ENCODE measurements at regions not wholly inside any gene's neighbourhood (a gene's known extent, or its start where the extent isn't known, plus 50 kb on each side); places are given as distances from the start of the nearest gene placed in this dataset.

DNA sequence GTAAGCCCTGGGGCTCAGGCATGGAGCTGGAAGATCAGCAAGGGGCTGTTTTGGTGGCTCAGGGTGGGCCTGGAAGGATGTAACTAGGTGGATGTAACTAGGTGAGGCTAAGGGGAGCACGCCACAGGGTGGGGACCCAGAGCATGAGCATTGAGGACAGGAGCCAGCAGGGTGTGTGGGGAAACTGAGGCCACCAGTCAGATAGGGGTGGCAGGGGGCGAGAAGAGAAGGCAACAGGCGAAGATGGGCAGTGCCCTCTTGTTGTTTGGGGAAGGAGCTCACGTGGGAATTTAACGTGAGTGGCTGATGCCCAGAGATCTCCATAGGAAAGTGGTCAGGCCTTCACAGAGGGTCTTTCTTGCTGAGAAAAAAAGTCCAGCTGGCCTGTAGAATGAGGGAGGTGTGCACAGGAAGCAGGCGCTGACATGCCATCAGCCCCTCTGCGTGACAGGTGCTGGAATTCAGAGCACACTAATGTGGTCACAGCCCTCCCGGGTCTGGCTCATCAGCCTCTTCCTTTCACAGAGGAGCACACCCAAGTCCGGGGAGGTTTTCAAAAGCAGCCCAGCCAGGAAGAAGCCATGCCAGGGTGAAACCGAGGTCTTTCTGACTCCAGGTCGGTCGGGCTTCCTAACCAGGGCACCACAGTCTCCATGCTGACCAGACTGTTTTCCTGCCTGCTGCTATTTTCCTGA, 54.6 kb upstream of the PAX6 start:
- no peak for DNase-seq (ENCODE audit: low read depth in 2 of 3, low spot score in 2 of 3)

DNA sequence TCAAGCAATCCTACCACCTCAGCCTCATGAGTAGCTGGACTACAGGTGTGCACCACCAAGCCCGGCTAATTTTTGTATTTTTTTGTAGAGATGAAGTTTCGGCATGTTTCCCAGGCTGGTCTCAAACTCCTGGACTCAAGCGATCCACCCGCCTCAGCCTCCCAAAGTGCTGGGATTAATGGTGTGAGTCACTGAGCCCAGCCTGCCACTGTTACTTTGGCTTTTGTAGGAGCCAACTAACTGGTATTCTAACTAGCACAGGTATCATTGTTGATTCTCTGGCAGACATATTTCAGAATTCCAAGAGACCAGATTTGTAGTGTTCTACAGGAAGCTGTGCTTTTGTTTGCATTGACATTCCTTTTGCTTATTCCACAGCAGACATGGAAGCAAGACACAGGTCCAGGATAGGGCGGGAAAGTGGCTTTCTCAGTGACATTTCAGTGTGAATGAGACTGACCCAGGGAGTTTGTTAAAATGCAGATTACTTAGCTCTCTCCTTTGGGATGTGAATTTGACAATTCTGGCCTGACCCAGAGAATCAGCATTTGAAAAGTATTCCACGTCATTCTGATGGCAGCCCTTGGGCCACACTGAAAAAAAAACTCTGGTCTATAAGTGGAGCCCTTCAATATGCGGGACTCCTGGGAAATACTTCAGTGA, 52.2 kb upstream of the PAX6 start:
- no peak for DNase-seq (ENCODE audit: low read depth in 2 of 3, low spot score in 2 of 3)

DNA sequence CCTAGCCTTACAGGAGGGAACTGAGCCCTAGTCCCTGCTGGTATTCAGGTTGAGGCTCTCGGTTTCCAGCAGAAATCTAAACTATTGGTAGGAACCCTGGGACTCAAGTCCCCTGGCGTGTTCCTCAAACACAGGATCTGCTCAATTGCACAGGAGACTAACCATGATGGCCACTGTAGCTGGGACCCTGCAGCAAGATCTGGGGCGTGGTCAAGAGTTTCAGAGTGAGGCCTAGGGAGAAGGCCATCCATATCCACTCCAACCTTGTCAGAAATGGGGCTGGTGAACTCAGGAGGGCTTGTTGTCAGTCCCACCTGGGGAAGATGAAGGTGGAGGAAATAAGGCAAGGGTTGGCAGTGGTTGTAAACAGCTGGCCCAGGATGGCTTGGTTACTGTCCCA, 49.9 kb upstream of the PAX6 start:
- no peak for DNase-seq (ENCODE audit: low read depth in 2 of 3, low spot score in 2 of 3)

All from hematopoietic multipotent progenitor cell (in vitro differentiated cells).